Endodermal cell (in vitro differentiated cells): ENCODE measurements at regions not wholly inside any gene's neighbourhood (a gene's known extent, or its start where the extent isn't known, plus 50 kb on each side); places are given as distances from the start of the nearest gene placed in this dataset.

Experiments used
- DNase-seq: peaks from one replicate; pipeline ENCODE4 v3.0.0-alpha.2; 2017
- H3K27ac ChIP-seq: 2 replicates; pipeline ENCODE4 v1.5.1; 2013; ENCODE audit warnings: mild to moderate bottlenecking, low read depth, low read length, moderate library complexity
- H3K27me3 ChIP-seq: 2 replicates; pipeline ENCODE4 v1.6.1; 2013; ENCODE audit warnings: mild to moderate bottlenecking, low read length, moderate library complexity; ENCODE audit not compliant: insufficient read depth, control insufficient read depth, poor library complexity, severe bottlenecking
- H3K36me3 ChIP-seq: 2 replicates; pipeline ENCODE4 v1.7.0; 2013; ENCODE audit warnings: mild to moderate bottlenecking, low read length, moderate library complexity; ENCODE audit not compliant: control insufficient read depth, insufficient read depth
- H3K4me1 ChIP-seq: one replicate; pipeline ENCODE4 v1.7.0; 2013; ENCODE audit warnings: low read length; ENCODE audit not compliant: control insufficient read depth, insufficient read depth
- H3K4me3 ChIP-seq: 2 replicates; pipeline ENCODE4 v1.5.1; 2013; ENCODE audit warnings: mild to moderate bottlenecking, low read length, moderate library complexity
- H3K9ac ChIP-seq: 2 replicates; pipeline ENCODE4 v1.6.1; 2013; ENCODE audit warnings: mild to moderate bottlenecking, low read length, moderate library complexity; ENCODE audit not compliant: poor library complexity, severe bottlenecking; ENCODE audit errors: extremely low read depth
- H3K9me3 ChIP-seq: 2 replicates; pipeline ENCODE4 v1.6.1; 2013; ENCODE audit warnings: mild to moderate bottlenecking, low read length, moderate library complexity; ENCODE audit not compliant: control insufficient read depth
- H3K27ac Mint-ChIP-seq: 2 replicates; pipeline ENCODE4 v1.8.0; 2020; ENCODE audit warnings: mixed read lengths
- H3K27me3 Mint-ChIP-seq: 2 replicates; pipeline ENCODE4 v1.8.0; 2021; ENCODE audit warnings: mild to moderate bottlenecking, mixed read lengths; ENCODE audit not compliant: insufficient read depth
- H3K36me3 Mint-ChIP-seq: 2 replicates; pipeline ENCODE4 v1.8.0; 2020; ENCODE audit warnings: low read depth, mixed read lengths
- H3K4me1 Mint-ChIP-seq: 2 replicates; pipeline ENCODE4 v1.8.0; 2020; ENCODE audit warnings: mixed read lengths
- H3K4me3 Mint-ChIP-seq: 2 replicates; pipeline ENCODE4 v1.8.0; 2020; ENCODE audit warnings: mild to moderate bottlenecking, moderate library complexity, mixed read lengths
- H3K9me3 Mint-ChIP-seq: 2 replicates; pipeline ENCODE4 v1.8.0; 2020; ENCODE audit warnings: mild to moderate bottlenecking, mixed read lengths
- CTCF ChIP-seq: fragments of 200-600 bp; sonication (generic); conservative IDR thresholded peaks from 2 replicates; pipeline ENCODE4 v1.5.0; 2021; ENCODE audit warnings: antibody characterized with exemption, mild to moderate bottlenecking
- WGBS, 2 experiments: methylation state at CpG; one replicate each; pipeline versions ENCODE4 v1.1.5 to v1.1.7; 2013; ENCODE audit warnings: missing lambda C conversion rate in 2 of 2, mixed read lengths in 1 of 2; ENCODE audit not compliant: insufficient coverage in 1 of 2, insufficient read length in 1 of 2; 5-methylcytosine and 5-hydroxymethylcytosine counted together

GRCh38 chr3:64316971-64317370 lies 91.7 kb upstream of the PRICKLE2 start:
- H3K4me1 ChIP-seq = peaks cover 2% of the 10 kb centered on the region
- 92 to 98% methylated on average over 4 of the region's 4 CpGs for WGBS, 2 experiments
- no peak overlapping the region for H3K27ac Mint-ChIP-seq

GRCh38 chr3:64311424-64312061 lies 86.3 kb upstream of the PRICKLE2 start:
- Histone ChIP-seq H3K27ac (no peak overlapping the region), H3K9ac (no peak overlapping the region), H3K36me3 (no peaks in the 10 kb centered on the region), H3K4me1 (peaks cover 6% of the 10 kb centered on the region), H3K27me3 (no peaks in the 10 kb centered on the region), H3K9me3 (no peaks in the 10 kb centered on the region), H3K4me3 (no peak overlapping the region)
- WGBS, 2 experiments = 68 to 82% methylated on average over 4 to 5 of the region's 5 CpGs
- DNase-seq = no peak
- Mint-ChIP-seq H3K27me3 (no peaks in the 10 kb centered on the region), H3K4me1 (peaks cover 13% of the 10 kb centered on the region), H3K36me3 (no peaks in the 10 kb centered on the region), H3K4me3 (no peak overlapping the region), H3K9me3 (peaks cover 4% of the 10 kb centered on the region), H3K27ac (no peak overlapping the region)
- no peak for TF ChIP-seq CTCF

More at GRCh38 chr3:64316971-64317370, 91.7 kb upstream of the PRICKLE2 start:
- H3K9me3 ChIP-seq = no peaks in the 10 kb centered on the region
- no peak overlapping the region for H3K27ac ChIP-seq
- Mint-ChIP-seq H3K9me3 (peaks cover 4% of the 10 kb centered on the region), H3K4me1 (peaks cover 8% of the 10 kb centered on the region), H3K4me3 (no peak overlapping the region), H3K27me3 (no peaks in the 10 kb centered on the region), H3K36me3 (no peaks in the 10 kb centered on the region)
- no peak overlapping the region for H3K4me3 ChIP-seq
- no peak overlapping the region for H3K9ac ChIP-seq
- H3K27me3 ChIP-seq = no peaks in the 10 kb centered on the region
- no peak for DNase-seq
- no peaks in the 10 kb centered on the region for H3K36me3 ChIP-seq
- no peak for TF ChIP-seq CTCF

GRCh38 chr3:64308931-64309330 lies 83.7 kb upstream of the PRICKLE2 start:
- Histone ChIP-seq H3K9me3 (no peaks in the 10 kb centered on the region), H3K4me1 (peaks cover 15% of the 10 kb centered on the region), H3K36me3 (no peaks in the 10 kb centered on the region), H3K27ac (no peak overlapping the region), H3K27me3 (no peaks in the 10 kb centered on the region), H3K4me3 (no peak overlapping the region), H3K9ac (no peak overlapping the region)
- TF ChIP-seq CTCF = no peak
- no peak overlapping the region for H3K4me3 Mint-ChIP-seq
- H3K9me3 Mint-ChIP-seq = peaks cover 4% of the 10 kb centered on the region
- H3K27me3 Mint-ChIP-seq = no peaks in the 10 kb centered on the region
- no peaks in the 10 kb centered on the region for H3K36me3 Mint-ChIP-seq
- 96% methylated on average over 1 of the region's 1 CpG; no CpG with 5 or more reads in 1 of the 2 experiments for WGBS, 2 experiments
- peaks cover 29% of the 10 kb centered on the region for H3K4me1 Mint-ChIP-seq
- no peak overlapping the region for H3K27ac Mint-ChIP-seq
- no peak for DNase-seq
